Muscle of leg (tissue), 3 donors: ENCODE measurements at regions not wholly inside any gene's neighbourhood (a gene's known extent, or its start where the extent isn't known, plus 50 kb on each side); places are given as distances from the start of the nearest gene placed in this dataset.

Experiments
- DNase-seq: peaks from one replicate; pipeline ENCODE4 v3.0.0; 2013
- H3K27ac ChIP-seq: one replicate; pipeline ENCODE4 v1.5.1; 2013; ENCODE audit warnings: mild to moderate bottlenecking, low read length, control low read depth
- H3K27me3 ChIP-seq: one replicate; pipeline ENCODE4 v1.6.1; 2013; ENCODE audit warnings: low read length; ENCODE audit not compliant: control insufficient read depth, insufficient read depth
- H3K36me3 ChIP-seq: one replicate; pipeline ENCODE4 v1.6.1; 2013; ENCODE audit warnings: low read length; ENCODE audit not compliant: control insufficient read depth, insufficient read depth
- H3K4me1 ChIP-seq: one replicate; pipeline ENCODE4 v1.6.1; 2013; ENCODE audit warnings: low read length; ENCODE audit not compliant: control insufficient read depth, insufficient read depth
- H3K4me3 ChIP-seq: one replicate; pipeline ENCODE4 v1.5.1; 2013; ENCODE audit warnings: low read length, control low read depth
- H3K9me3 ChIP-seq: replicated peaks from 2 replicates; pipeline ENCODE4 v1.6.1; 2013; ENCODE audit warnings: low read depth, low read length; ENCODE audit not compliant: control insufficient read depth
- WGBS: methylation state at CpG from one replicate; pipeline ENCODE4 v1.1.5; 2013; ENCODE audit warnings: missing lambda C conversion rate; ENCODE audit not compliant: insufficient coverage; 5-methylcytosine and 5-hydroxymethylcytosine counted together

GRCh38 chr3:10566451-10566850 lies 61.1 kb upstream of the ATP2B2 start:
- WGBS = no CpG with 5 or more reads among the region's 3 CpGs
- no peak overlapping the region for H3K4me3 ChIP-seq
- no peak overlapping the region for H3K27ac ChIP-seq
- H3K4me1 ChIP-seq = peaks cover 13% of the 10 kb centered on the region
- DNase-seq = no peak
- peaks cover 2% of the 10 kb centered on the region for H3K27me3 ChIP-seq
- no peaks in the 10 kb centered on the region for H3K9me3 ChIP-seq
- H3K36me3 ChIP-seq = no peaks in the 10 kb centered on the region

GRCh38 chr3:10568549-10568948 lies 63.2 kb upstream of the ATP2B2 start:
- Histone ChIP-seq H3K27me3 (peaks cover 4% of the 10 kb centered on the region), H3K4me3 (no peak overlapping the region), H3K36me3 (no peaks in the 10 kb centered on the region), H3K4me1 (peaks cover 13% of the 10 kb centered on the region), H3K9me3 (no peaks in the 10 kb centered on the region), H3K27ac (no peak overlapping the region)
- 56% methylated on average over 3 of the region's 5 CpGs for WGBS
- peak; percentile 29 for DNase-seq

- Histone ChIP-seq H3K27ac (no peak overlapping the region), H3K36me3 (no peaks in the 10 kb centered on the region), H3K27me3 (peaks cover 6% of the 10 kb centered on the region), H3K4me3 (no peak overlapping the region), H3K4me1 (peaks cover 13% of the 10 kb centered on the region), H3K9me3 (no peaks in the 10 kb centered on the region)
- 58% methylated on average over 5 of the region's 11 CpGs for WGBS
- no peak for DNase-seq
These were observed 65.0 kb upstream of the ATP2B2 start for GRCh38 chr3:10570196-10570946.

- H3K4me1 ChIP-seq = peaks cover 3% of the 10 kb centered on the region
- no peaks in the 10 kb centered on the region for H3K36me3 ChIP-seq
- WGBS = 65% methylated on average over 3 of the region's 6 CpGs
- no peaks in the 10 kb centered on the region for H3K9me3 ChIP-seq
- H3K27ac ChIP-seq = no peak overlapping the region
- H3K4me3 ChIP-seq = no peak overlapping the region
- DNase-seq = no peak
- peaks cover 6% of the 10 kb centered on the region for H3K27me3 ChIP-seq
These were observed 68.8 kb upstream of the ATP2B2 start for GRCh38 chr3:10574101-10574620.

GRCh38 chr3:10575601-10576160 lies 70.3 kb upstream of the ATP2B2 start:
- peaks cover 6% of the 10 kb centered on the region for H3K27me3 ChIP-seq
- H3K9me3 ChIP-seq = no peaks in the 10 kb centered on the region
- H3K27ac ChIP-seq = no peak overlapping the region
- H3K36me3 ChIP-seq = no peaks in the 10 kb centered on the region
- WGBS = 83% methylated on average over 5 of the region's 5 CpGs
- H3K4me3 ChIP-seq = no peak overlapping the region
- H3K4me1 ChIP-seq = peaks cover 1% of the 10 kb centered on the region
- no peak for DNase-seq

- no peaks in the 10 kb centered on the region for H3K4me1 ChIP-seq
- no peak overlapping the region for H3K4me3 ChIP-seq
- no peak for DNase-seq
- H3K27ac ChIP-seq = no peak overlapping the region
- WGBS = 66% methylated on average over 7 of the region's 7 CpGs
- no peaks in the 10 kb centered on the region for H3K36me3 ChIP-seq
- H3K9me3 ChIP-seq = no peaks in the 10 kb centered on the region
- peaks cover 4% of the 10 kb centered on the region for H3K27me3 ChIP-seq
These were observed 72.1 kb upstream of the ATP2B2 start for GRCh38 chr3:10577486-10577885.

- H3K36me3 ChIP-seq = no peaks in the 10 kb centered on the region
- no peak for DNase-seq
- no peaks in the 10 kb centered on the region for H3K9me3 ChIP-seq
- H3K27me3 ChIP-seq = peaks cover 2% of the 10 kb centered on the region
- 67% methylated on average over 7 of the region's 8 CpGs for WGBS
- no peaks in the 10 kb centered on the region for H3K4me1 ChIP-seq
- H3K27ac ChIP-seq = no peak overlapping the region
- H3K4me3 ChIP-seq = no peak overlapping the region
These were observed 75.0 kb upstream of the ATP2B2 start for GRCh38 chr3:10580426-10580825.

GRCh38 chr3:10581251-10581650 lies 75.9 kb upstream of the ATP2B2 start:
- 75% methylated on average over 5 of the region's 5 CpGs for WGBS
- Histone ChIP-seq H3K27me3 (peaks cover 2% of the 10 kb centered on the region), H3K36me3 (no peaks in the 10 kb centered on the region), H3K4me1 (no peaks in the 10 kb centered on the region), H3K27ac (no peak overlapping the region), H3K9me3 (no peaks in the 10 kb centered on the region), H3K4me3 (no peak overlapping the region)
- no peak for DNase-seq

- H3K4me3 ChIP-seq = no peak overlapping the region
- H3K27me3 ChIP-seq = peaks cover 2% of the 10 kb centered on the region
- no peak for DNase-seq
- H3K4me1 ChIP-seq = no peaks in the 10 kb centered on the region
- WGBS = 100% methylated on average over 2 of the region's 8 CpGs
- no peak overlapping the region for H3K27ac ChIP-seq
- no peaks in the 10 kb centered on the region for H3K9me3 ChIP-seq
- no peaks in the 10 kb centered on the region for H3K36me3 ChIP-seq
These were observed 76.3 kb upstream of the ATP2B2 start for GRCh38 chr3:10581716-10582115.

GRCh38 chr3:10582733-10583132 lies 77.3 kb upstream of the ATP2B2 start:
- WGBS = 70% methylated on average over 2 of the region's 3 CpGs
- H3K27me3 ChIP-seq = peaks cover 2% of the 10 kb centered on the region
- no peak overlapping the region for H3K4me3 ChIP-seq
- no peaks in the 10 kb centered on the region for H3K36me3 ChIP-seq
- DNase-seq = no peak
- no peaks in the 10 kb centered on the region for H3K4me1 ChIP-seq
- no peak overlapping the region for H3K27ac ChIP-seq
- H3K9me3 ChIP-seq = no peaks in the 10 kb centered on the region
